ENCODE measurements at regions not wholly inside any gene's neighbourhood (a gene's known extent, or its start where the extent isn't known, plus 50 kb on each side); places are given as distances from the start of the nearest gene placed in this dataset.
A peak's percentile ranks its signal among the peaks of the same experiment; 100 is the strongest.
"Not testable (repeated sequence)": the region's sequence is repeated elsewhere in the genome, so short reads cannot be mapped to it uniquely, and the experiment has no call there.

- no peak for DNase-seq
These were observed 126.0 kb upstream of the RREB1 start for GRCh38 chr6:6981681-6982322.

DNA sequence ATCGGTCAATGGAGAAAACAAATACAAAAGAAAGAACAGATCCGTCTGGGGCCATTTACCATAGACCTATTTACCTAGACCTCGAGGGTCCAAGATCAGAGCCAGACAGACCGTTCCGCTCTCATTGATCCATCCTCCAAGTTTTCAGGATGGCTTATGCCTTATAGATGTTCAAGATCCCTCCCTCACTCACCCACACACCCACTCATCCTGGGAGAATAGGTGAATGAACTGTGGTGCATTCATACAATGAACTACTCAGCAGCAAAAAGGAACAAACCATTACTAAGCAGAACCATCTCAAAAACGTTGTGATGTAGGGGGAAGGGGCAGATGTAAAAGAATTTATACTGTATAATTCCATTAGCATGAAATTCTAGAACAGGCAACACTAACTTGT, 125.1 kb upstream of the RREB1 start:
- no peak for DNase-seq

GRCh38 chr6:6984585-6985366, 123.0 kb upstream of the RREB1 start:
- DNase-seq: no peak

- no peak for DNase-seq
These were observed 121.4 kb upstream of the RREB1 start for GRCh38 chr6:6986344-6986743.

DNA sequence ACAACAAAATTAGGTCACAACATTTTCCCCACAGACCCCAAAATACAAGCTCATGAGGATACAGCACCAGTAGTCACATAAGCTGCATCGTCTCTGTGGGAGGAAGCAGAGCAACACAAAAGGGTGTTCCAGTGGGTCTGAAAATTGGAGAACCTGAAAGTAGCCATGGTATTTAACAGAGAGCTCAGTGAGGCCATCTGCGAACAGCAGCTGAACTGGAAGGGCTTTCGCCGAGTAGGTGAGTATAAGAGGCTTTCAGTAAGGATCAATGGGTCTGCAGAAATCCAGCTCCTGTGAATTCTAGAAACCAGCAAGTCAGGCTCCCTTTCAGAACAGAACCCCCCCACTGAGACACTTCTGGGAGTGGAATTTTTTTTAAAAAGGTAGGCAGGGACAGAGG, 120.0 kb upstream of the RREB1 start:
- DNase-seq: no peak

DNA sequence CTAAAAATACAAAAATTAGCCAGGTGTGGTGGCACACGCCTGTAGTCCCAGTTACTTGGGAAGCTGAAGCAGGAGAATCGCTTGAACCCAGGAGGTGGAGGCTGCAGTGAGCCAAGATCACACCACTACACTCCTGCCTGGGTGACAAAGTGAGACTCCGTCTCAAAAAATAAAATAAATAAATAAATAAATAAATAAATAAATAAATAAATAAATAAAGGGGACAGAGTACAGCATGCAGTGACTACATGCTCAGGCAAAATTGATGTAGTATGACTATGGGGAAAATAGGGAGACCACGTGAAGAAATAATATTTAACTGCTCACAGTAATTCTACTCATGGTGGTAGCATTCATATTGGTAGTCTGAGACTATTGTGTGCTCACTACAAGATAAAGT, 117.7 kb upstream of the RREB1 start:
- DNase-seq: not testable (repeated sequence)

DNA sequence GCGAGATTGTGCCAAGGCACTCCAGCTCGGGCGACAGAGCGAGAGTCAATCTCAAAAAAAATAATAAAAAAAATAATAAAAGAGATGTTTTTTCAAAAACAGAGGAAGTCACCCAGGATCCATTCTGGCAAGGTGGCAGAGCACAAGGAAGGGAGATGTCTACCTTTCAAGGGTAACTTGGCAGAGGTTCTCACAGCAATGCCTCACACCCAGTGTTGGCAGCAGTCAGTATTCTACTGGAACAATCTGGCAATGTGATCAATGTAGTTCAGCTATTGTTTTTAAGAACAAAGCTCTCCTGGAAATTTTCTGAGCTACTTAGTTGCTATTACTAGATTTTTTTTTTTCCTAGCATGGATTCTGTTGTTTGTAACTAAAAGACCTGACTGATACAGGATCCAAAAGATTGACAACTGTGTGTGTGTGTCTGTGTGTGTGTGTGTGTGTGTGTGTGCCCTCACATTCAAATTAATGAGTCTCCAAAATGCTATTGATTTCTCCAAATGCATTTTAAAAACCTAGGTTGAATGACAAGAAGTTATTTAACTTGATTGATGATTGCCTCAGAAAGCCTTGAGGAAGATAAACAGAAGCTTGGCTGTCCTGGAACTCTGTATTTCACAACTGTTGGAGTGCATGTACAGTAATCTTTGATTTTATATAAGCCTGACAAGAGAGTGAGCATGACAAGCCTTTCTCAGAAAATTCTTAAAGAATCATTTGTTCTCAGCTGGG, 114.1 kb upstream of the RREB1 start:
- no peak for DNase-seq

DNA sequence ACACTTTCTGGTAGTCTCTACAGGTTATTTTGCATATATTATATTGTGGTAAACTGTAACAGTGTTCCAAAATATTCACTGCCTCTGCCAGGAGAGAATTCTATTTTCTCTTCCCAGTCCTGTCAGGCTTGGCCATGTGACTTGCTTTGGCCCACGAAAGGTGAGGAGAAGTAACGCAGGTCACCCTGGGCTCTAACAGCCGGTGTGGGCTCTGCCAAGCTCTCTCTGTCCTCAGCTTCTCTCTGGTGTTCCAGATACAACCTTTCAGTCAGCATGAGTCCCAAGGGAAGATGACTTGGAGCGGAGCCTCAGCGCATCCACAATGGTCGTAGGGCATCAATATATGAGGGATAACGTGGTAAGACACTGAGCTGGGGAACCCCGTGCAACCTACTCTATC, 113.0 kb upstream of the RREB1 start:
- no peak for DNase-seq

DNA sequence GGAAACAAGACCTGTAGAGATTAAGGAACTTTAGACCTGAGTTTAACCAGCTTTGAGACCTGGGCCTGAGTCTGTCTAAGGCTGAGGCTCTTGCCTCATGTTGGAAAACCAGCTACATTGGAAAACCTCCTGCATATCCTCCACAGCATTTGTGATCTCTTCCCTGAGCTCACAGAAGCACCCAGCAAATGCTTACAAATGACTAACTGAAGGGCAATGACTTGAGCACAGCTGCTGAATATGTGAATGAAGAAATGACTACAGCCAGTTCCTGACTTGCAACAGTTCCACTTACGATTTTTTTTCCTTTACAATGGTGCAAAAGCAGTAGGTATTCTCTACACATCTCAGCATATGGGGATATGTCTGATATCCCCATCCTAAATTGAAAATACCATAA, 112.4 kb upstream of the RREB1 start:
- DNase-seq: no peak

DNA sequence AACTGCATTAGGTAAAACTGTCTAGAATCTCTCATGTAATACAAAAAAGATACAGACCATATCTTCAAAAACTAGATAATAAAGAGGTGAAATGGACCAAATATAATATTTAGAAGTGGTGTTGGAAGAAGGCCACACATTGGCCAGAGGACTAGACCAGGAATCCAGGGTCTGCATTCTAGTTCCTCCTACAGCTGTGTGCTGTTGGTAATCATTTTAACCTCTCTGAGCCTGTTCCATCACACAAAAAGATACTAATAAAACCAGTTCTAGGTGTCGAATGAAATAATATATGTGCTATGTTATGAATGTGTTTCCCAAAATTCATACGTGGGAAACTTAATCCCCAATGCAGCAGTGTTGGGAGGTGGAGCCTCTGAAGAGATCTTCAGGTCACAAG, 111.6 kb upstream of the RREB1 start:
- DNase-seq: no peak

DNA sequence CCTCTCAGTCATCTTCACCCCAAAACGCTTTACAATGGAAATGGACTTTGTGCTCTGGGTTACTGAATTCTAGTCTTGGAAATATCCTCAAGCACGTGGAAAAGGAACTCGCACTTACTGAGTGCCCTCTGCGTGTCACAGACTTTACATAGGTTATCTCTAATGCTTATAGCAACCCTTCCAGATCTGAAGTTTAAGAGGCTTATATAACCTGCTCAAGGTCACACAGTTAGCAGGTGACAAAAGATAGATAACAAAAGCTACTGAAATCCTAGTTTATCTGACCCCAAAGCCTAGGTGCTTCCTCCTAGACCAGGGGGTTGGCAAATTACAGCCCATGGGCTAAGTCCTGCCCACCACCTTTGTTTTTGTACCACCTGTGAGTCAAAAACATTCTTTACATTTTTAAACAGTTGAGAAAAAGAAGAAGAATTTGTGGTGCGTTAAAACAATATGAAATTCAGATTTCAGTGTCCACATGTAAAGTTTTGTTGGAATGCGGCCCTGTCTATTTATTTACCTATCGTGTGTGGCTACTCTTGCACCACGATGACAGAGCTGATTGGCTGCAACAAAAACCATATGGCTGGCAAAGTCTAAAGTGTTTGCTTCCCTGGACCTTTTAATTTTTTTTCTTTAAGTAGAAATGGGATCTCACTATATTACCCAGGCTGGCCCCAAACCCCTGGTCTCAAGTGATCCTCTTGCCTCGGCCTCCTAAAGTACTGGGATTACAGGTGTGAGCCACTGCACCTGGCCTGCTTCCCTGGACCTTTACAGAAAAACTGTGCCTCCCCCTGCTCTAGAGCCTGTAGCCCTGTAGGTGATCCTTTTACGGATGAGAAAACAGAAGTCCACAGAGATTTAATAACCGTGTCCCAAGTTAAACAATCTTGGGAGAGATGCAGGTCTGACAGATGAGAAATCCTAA, 110.2 kb upstream of the RREB1 start:
- no peak for DNase-seq

GRCh38 chr6:6998194-6998569, 109.6 kb upstream of the RREB1 start:
- peak; percentile 14 for DNase-seq

DNA sequence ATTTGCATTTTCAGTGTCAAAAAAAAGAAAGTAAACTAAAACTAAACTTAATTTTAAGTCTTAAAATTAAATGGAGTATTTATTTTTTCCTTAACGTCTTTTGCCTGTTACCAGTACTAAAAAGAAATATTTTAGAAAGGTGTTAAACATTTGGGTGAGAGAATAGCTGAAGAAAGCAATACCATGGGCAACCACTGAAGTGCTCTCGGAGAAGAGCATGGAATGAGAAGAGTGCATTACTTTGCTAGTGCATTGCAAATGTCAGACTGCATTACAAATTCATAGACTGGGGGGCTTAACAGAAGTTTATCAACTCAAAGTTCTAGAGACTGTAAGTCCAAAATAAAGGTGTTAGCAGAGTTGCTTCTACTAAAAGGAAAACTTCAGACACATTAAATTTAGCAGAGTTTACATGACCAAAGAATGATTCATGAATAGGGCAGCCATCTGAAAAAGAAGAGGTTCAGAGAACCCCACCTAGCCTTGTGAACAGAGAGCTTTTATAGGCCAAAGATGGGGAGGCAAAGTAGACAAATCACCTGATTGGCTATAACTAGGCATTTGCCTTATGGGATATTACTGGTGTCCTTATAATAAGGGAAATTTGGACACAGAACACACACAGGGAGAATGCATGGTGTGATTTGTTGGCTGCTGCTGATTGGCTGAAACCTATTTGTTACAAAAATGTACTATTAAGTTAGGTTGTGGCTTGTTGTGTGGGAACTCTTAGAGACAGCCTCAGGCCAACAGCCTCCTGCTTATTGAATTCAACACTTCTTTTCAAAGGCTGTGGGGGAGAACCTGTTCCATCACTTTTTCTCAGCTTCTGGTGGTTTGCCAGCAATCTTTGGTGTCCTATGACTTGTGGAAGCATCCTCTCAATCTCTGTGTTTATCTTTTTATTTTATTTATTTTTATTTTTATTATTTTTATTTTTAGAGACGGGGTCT, 106.7 kb upstream of the RREB1 start:
- no peak for DNase-seq

DNA sequence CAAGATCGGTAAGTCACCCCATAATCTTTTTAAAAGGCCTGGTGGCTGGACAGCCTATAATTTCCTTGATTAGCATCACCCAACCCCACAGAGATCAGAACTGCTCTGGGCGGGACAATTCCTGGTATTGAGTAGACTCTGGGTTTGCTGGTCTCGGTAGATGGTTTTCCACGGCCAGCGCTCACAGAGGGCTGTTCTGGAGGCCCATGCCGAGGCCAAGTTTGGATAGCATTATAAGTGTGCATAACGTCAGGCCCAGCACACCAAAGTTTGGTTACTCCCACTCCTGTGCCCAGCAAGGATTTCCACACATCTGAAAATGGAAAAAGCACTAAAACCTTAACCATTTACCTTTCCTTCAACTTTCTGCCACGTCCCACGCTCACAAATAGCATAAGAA, 104.7 kb upstream of the RREB1 start:
- DNase-seq: no peak

GRCh38 chr6:7004581-7005297, 103.0 kb upstream of the RREB1 start:
- no peak for DNase-seq

- no peak for DNase-seq
These were observed 101.1 kb upstream of the RREB1 start for GRCh38 chr6:7006515-7007191.

GRCh38 chr6:7008451-7008988, 99.2 kb upstream of the RREB1 start:
- DNase-seq: no peak

- DNase-seq: no peak
These were observed 91.5 kb upstream of the RREB1 start for GRCh38 chr6:7016226-7016625.

GRCh38 chr6:7021301-7021700, 86.5 kb upstream of the RREB1 start:
- no peak for DNase-seq

- DNase-seq: no peak
These were observed 81.9 kb upstream of the RREB1 start for GRCh38 chr6:7025861-7026260.
